HFF-Myc (cell line): ENCODE measurements at regions not wholly inside any gene's neighbourhood (a gene's known extent, or its start where the extent isn't known, plus 50 kb on each side); places are given as distances from the start of the nearest gene placed in this dataset.
"Not testable (repeated sequence)": the region's sequence is repeated elsewhere in the genome, so short reads cannot be mapped to it uniquely, and the experiment has no call there.

Experiments
- DNase-seq: peaks from one replicate; pipeline ENCODE4 v3.0.0-alpha.2; 2011; ENCODE audit warnings: low read depth; ENCODE audit errors: extremely low read depth
- H3K4me3 ChIP-seq: replicated peaks from 2 replicates; pipeline ENCODE4 v1.5.1; 2011; ENCODE audit warnings: low read depth, mild to moderate bottlenecking, control low read depth, low read length
- TF ChIP-seq, protein P1 (sequence below): IDR thresholded peaks from 2 replicates; pipeline ENCODE4 v1.5.1; 2012; ENCODE audit warnings: mild to moderate bottlenecking, low read depth, low read length, control low read depth; ENCODE audit errors: missing control alignments

DNA sequence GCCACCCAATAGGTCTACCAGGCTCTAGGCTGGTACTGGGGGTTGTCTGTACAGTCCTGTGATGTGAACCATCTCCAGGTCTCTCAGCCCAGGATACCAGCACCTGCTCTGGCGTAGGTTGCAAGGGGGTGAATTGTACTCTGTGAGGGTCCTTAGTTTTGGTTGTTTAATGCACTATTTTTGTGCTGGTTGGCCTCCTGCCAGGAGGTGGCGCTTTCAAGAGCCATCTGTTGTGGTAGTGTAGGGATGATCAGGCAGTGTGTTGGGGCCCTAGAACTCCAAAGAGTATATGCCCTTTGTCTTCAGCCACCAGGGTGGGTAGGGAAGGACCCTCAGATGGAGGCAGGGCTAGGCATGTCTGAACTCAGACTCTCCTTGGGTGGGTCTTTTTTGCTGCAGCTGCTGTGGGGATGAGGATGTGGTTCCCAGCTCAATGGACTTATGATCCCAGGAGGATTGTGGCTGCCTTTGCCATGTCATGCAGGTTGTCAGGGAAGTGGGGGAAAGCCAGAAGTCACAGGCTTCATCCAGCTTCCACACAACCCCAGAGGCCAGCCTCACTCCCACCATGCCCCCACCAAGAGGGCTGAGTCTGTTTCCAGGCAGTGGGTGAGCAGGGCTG, 301.8 kb upstream of the CHRM3 start:
- no peak for DNase-seq
- TF ChIP-seq, protein P1, sequence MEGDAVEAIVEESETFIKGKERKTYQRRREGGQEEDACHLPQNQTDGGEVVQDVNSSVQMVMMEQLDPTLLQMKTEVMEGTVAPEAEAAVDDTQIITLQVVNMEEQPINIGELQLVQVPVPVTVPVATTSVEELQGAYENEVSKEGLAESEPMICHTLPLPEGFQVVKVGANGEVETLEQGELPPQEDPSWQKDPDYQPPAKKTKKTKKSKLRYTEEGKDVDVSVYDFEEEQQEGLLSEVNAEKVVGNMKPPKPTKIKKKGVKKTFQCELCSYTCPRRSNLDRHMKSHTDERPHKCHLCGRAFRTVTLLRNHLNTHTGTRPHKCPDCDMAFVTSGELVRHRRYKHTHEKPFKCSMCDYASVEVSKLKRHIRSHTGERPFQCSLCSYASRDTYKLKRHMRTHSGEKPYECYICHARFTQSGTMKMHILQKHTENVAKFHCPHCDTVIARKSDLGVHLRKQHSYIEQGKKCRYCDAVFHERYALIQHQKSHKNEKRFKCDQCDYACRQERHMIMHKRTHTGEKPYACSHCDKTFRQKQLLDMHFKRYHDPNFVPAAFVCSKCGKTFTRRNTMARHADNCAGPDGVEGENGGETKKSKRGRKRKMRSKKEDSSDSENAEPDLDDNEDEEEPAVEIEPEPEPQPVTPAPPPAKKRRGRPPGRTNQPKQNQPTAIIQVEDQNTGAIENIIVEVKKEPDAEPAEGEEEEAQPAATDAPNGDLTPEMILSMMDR, result no peak
- no peak overlapping the region for H3K4me3 ChIP-seq

DNA sequence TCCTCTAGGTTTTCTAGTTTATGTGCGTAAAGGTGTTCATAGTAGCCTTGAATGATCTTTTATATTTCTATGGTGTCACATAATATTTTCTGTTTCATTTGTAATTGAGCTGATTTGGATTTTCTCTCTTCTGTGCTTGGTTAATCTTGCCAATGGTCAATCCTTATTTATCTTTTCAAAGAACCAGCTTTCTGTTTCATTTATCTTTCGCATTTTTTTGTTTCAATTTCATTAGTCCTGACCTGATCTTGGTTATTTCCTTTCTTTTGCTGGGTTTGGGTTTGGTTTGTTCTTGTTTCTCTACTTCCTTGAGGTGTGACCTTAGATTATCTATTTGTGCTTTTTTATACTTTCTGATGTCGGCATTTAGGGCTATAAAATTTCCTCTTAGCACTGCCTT, 304.4 kb upstream of the CHRM3 start:
- not testable (repeated sequence) for DNase-seq, H3K4me3 ChIP-seq

DNA sequence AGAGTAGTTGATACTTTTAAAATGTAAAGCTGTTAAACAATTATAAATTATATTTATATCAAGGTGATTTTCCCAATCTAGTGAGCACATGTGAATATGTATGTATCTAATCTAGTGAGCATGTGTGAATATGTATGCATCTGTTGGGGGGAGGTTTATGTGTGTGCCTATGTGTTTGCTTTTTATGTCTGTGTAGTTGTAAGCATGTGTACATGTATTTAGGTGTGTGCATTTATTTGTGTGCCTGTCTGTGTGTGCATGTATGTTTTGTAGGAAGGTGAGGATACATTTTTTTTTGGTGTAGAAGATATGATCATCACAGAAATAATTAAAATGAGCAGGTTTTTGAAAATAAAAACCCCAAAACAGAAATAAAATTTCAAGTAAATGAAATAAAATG, 318.9 kb upstream of the CHRM3 start:
- no peak overlapping the region for H3K4me3 ChIP-seq
- TF ChIP-seq, protein P1, result no peak
- no peak for DNase-seq

DNA sequence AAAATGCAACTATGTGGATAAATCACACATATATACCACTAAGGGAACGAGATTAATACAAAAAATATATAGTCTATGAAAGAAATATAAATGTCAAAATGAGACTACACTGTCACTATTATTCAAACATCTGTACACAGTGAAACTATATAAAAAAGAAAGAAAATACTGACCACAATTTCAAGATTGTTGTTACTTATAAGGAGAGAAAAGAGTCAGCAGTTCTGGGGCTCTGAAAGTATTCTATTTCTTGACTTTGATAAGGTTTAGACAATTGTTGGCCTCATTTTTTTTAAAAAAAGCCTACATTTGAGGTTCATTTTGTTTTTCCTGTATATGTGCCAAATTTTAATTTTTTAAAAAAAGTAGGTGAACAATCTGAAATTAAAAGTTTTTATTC, 319.3 kb upstream of the CHRM3 start:
- TF ChIP-seq, protein P1, result no peak
- DNase-seq, result no peak
- no peak overlapping the region for H3K4me3 ChIP-seq

DNA sequence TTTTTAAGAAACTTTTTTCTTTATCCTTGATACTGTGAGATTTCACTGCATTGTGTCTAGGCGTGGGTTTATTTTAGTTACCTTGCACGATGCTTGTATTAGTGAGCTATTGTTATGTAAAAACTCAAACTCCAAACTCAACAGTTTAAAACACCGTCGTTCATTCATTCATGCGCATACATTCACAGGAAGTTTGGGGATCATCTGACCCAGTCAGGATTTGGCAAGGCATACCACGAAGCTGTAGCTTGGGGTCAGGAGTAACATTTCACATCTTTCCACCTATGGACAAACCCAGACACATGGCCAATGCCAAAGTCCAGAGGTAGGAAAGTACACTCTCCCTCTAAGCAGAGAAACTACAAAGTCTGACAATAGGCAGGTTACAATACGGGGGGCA, 324.6 kb upstream of the CHRM3 start:
- TF ChIP-seq, protein P1, result no peak
- H3K4me3 ChIP-seq, result no peak overlapping the region
- DNase-seq, result no peak

DNA sequence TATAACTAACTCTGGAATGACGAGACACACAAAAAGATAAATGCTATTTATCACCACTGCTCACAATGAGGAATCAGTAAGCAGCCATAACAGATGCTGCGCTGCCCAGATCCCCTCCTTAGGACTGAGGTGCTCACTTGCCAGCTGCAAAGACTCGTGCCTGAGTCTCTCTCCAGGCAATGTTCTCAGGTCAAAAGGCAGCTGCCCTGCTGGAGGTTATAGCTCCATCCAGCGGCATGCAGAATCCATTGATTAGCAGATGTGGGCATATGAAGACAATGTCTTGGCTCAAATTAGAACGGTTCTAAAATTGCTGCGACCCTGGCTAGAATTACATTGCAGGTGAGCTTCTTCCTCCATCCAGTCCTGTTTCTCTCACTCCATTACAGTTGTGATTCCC, 328.2 kb upstream of the CHRM3 start:
- H3K4me3 ChIP-seq, result no peak overlapping the region
- TF ChIP-seq, protein P1, result no peak
- DNase-seq, result no peak

DNA sequence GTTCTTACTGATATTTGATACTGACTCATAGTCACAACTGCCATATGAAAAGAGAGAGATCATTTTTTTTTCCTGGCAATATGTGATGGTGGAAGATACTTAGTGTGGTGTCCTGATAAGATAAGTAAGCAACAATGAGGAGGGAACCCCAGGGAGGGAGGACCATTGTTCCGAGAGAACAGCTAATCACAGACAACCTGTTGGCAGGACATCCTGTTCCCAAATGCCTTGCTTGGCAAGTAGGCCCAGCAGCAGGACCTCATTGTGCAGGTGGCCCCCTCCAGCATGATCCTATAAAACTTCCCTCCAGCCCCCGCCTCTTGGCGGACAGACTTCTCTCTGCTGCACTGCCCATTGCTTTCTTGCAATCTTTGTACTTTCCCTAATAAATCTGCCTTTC, 329.4 kb upstream of the CHRM3 start:
- H3K4me3 ChIP-seq, result no peak overlapping the region
- TF ChIP-seq, protein P1, result no peak
- no peak for DNase-seq

DNA sequence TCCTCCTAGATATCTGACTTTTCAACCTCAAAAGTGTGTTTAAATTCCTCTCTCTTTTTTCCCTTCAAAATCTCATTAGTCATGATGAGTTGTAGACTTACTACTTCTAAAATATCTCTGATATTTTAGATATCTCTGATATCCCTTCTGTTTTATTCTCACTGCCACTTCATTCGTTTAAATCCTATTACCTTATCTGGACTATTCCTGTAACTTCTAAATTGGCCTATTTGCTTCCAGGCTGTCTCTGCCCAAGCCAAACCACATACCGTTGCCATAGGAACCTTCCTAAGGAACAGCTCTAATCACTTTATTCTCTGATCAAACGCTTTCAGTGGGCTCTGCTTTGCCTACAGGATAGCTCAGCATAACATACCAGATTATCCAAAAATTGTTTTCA, 333.1 kb upstream of the CHRM3 start:
- TF ChIP-seq, protein P1, result no peak
- H3K4me3 ChIP-seq, result no peak overlapping the region
- DNase-seq, result no peak
